Ovary (tissue), 3 donors: ENCODE measurements at regions not wholly inside any gene's neighbourhood (a gene's known extent, or its start where the extent isn't known, plus 50 kb on each side); places are given as distances from the start of the nearest gene placed in this dataset.

Source experiments
- CTCF ChIP-seq, 3 donors: fragments of 450-650 bp in 2 of 3; fragments of 200-600 bp in 1 of 3; IDR thresholded peaks; one replicate each; pipeline versions ENCODE4 v1.5.1 to v1.8.0; 2016 to 2022; ENCODE audit warnings: antibody characterized with exemption in 3 of 3, mild to moderate bottlenecking in 1 of 3
- EP300 ChIP-seq: sonication (generic); formaldehyde crosslinking; IDR thresholded peaks from one replicate; pipeline ENCODE4 v1.6.1; 2017; ENCODE audit warnings: antibody characterized with exemption
- POLR2A ChIP-seq: fragments of 450-650 bp; IDR thresholded peaks from one replicate; pipeline ENCODE4 v1.6.1; 2017; ENCODE audit warnings: antibody characterized with exemption, mild to moderate bottlenecking, moderate library complexity
- donor health status: DM: no; HTN: no; CAD: no.

GRCh38 chr5:126052791-126053190 lies 370.4 kb upstream of the GRAMD2B start:
- TF ChIP-seq EP300 (no peak), CTCF (IDR thresholded peaks at IDR 0.05) (no peak), POLR2A (no peak)
